ENCODE measurements at regions not wholly inside any gene's neighbourhood (a gene's known extent, or its start where the extent isn't known, plus 50 kb on each side); places are given as distances from the start of the nearest gene placed in this dataset.
"Not testable (repeated sequence)": the region's sequence is repeated elsewhere in the genome, so short reads cannot be mapped to it uniquely, and the experiment has no call there.

GRCh38 chr2:100708333-100708732 lies 111.6 kb upstream of the NPAS2 start (continued):
- TF ChIP-seq CTCF (tag by site-specific recombination; IDR thresholded peaks at IDR 0.05), result no peak
- no peak for TF ChIP-seq ZNF548 (tag by site-specific recombination; IDR thresholded peaks at IDR 0.05)
- TF ChIP-seq BCL6B (tag by site-specific recombination; IDR thresholded peaks at IDR 0.05), result no peak
- no peak for TF ChIP-seq ZSCAN30 (tag by site-specific recombination; IDR thresholded peaks at IDR 0.05)
- no peak for TF ChIP-seq ZNF623 (tag by site-specific recombination; IDR thresholded peaks at IDR 0.05)

GRCh38 chr2:100713106-100713505 lies 106.8 kb upstream of the NPAS2 start:
- H3K9me3 ChIP-seq (ENCODE audit: control insufficient read depth, insufficient read depth, low read depth, low read length), result no peaks in the 10 kb centered on the region
- no peak for TF ChIP-seq KLF10 (tag by site-specific recombination; IDR thresholded peaks at IDR 0.05)
- TF ChIP-seq ZNF37A (tag by site-specific recombination; IDR thresholded peaks at IDR 0.05), result no peak
- TF ChIP-seq OVOL3 (tag by site-specific recombination; IDR thresholded peaks at IDR 0.05), result no peak
- TF ChIP-seq ZNF623 (tag by site-specific recombination; IDR thresholded peaks at IDR 0.05), result no peak
- no peak for TF ChIP-seq BCL11B (tag by site-specific recombination; IDR thresholded peaks at IDR 0.05; ENCODE audit: low read depth)
- no peak for TF ChIP-seq ZSCAN5A (tag by site-specific recombination; IDR thresholded peaks at IDR 0.05)
- no peak for TF ChIP-seq SP2 (tag by site-specific recombination; IDR thresholded peaks at IDR 0.05)
- TF ChIP-seq, protein P1, sequence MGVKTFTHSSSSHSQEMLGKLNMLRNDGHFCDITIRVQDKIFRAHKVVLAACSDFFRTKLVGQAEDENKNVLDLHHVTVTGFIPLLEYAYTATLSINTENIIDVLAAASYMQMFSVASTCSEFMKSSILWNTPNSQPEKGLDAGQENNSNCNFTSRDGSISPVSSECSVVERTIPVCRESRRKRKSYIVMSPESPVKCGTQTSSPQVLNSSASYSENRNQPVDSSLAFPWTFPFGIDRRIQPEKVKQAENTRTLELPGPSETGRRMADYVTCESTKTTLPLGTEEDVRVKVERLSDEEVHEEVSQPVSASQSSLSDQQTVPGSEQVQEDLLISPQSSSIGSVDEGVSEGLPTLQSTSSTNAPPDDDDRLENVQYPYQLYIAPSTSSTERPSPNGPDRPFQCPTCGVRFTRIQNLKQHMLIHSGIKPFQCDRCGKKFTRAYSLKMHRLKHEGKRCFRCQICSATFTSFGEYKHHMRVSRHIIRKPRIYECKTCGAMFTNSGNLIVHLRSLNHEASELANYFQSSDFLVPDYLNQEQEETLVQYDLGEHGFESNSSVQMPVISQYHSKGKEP (tag by site-specific recombination; IDR thresholded peaks at IDR 0.05), result no peak
- TF ChIP-seq KLF9 (tag by site-specific recombination; IDR thresholded peaks at IDR 0.05; ENCODE audit: low read depth), result no peak
- TF ChIP-seq ZNF169 (tag by site-specific recombination; IDR thresholded peaks at IDR 0.05), result no peak
- no peak for TF ChIP-seq ZFP69B (tag by site-specific recombination; IDR thresholded peaks at IDR 0.05)
- ChIA-PET CTCF (interaction anchor here (1.1 to 1.8 kb wide), 2 partner anchors 17 to 106 kb away, joined by 5 read pairs; no protein-coding TSS in a partner anchor), POLR2A (no interaction called here)
- H3K36me3 ChIP-seq (ENCODE audit: control insufficient read depth in 2 of 2, insufficient read depth in 1 of 2, low read length in 2 of 2), result no peaks in the 10 kb centered on the region
- no peaks in the 10 kb centered on the region for H3K4me1 ChIP-seq (ENCODE audit: control insufficient read depth, insufficient read depth, low read length)
- no peak overlapping the region for H3K27ac ChIP-seq (ENCODE audit: extremely low read depth, low read depth, low read length)
- no peak overlapping the region for H3K4me3 ChIP-seq (ENCODE audit: low read depth, low read length)

- H3K27ac ChIP-seq (ENCODE audit: extremely low read depth, low read depth, low read length); H3K9me3 ChIP-seq (ENCODE audit: control insufficient read depth, insufficient read depth, low read depth, low read length); H3K36me3 ChIP-seq (ENCODE audit: control insufficient read depth in 2 of 2, insufficient read depth in 1 of 2, low read length in 2 of 2); H3K4me3 ChIP-seq (ENCODE audit: low read depth, low read length); H3K4me1 ChIP-seq (ENCODE audit: control insufficient read depth, insufficient read depth, low read length); POLR2A ChIA-PET: not testable (repeated sequence)
- CTCF ChIA-PET, result interaction anchor here (1.8 kb wide), 1 partner anchor 16 kb away, joined by 5 read pairs; no protein-coding TSS in a partner anchor
These were observed 105.4 kb upstream of the NPAS2 start for GRCh38 chr2:100714396-100715010.

DNA sequence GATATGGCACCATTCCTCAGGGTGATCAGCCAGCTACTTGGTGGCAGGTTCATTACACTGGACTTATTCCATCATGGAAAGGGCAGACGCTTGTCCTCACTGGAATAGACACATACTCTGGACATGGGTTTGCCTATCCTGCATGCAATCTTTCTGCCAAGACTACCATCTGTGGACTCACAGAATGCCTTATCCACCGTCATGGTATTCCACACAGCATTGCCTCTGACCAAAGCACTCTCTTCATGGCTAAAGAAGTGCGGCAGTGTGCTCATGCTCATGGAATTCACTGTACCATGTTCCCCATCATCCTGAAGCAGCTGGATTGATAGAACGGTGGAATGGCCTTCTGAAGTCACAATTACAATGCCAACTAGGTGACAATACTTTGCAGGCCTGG lies 104.1 kb upstream of the NPAS2 start:
- POLR2A ChIA-PET; H3K36me3 ChIP-seq (ENCODE audit: control insufficient read depth in 2 of 2, insufficient read depth in 1 of 2, low read length in 2 of 2): not testable (repeated sequence)

More for the DNA sequence above, 104.1 kb upstream of the NPAS2 start:
- H3K4me3 ChIP-seq (ENCODE audit: low read depth, low read length); H3K4me1 ChIP-seq (ENCODE audit: control insufficient read depth, insufficient read depth, low read length); H3K27ac ChIP-seq (ENCODE audit: extremely low read depth, low read depth, low read length); H3K9me3 ChIP-seq (ENCODE audit: control insufficient read depth, insufficient read depth, low read depth, low read length); CTCF ChIA-PET: not testable (repeated sequence)

Measured in HEK293 (cell line).